AG20443 (cell line): ENCODE measurements at regions not wholly inside any gene's neighbourhood (a gene's known extent, or its start where the extent isn't known, plus 50 kb on each side); places are given as distances from the start of the nearest gene placed in this dataset.

Experiments
- DNase-seq: peaks from one replicate; pipeline ENCODE4 v3.0.0; 2012; ENCODE audit warnings: low spot score, mixed read lengths

DNA sequence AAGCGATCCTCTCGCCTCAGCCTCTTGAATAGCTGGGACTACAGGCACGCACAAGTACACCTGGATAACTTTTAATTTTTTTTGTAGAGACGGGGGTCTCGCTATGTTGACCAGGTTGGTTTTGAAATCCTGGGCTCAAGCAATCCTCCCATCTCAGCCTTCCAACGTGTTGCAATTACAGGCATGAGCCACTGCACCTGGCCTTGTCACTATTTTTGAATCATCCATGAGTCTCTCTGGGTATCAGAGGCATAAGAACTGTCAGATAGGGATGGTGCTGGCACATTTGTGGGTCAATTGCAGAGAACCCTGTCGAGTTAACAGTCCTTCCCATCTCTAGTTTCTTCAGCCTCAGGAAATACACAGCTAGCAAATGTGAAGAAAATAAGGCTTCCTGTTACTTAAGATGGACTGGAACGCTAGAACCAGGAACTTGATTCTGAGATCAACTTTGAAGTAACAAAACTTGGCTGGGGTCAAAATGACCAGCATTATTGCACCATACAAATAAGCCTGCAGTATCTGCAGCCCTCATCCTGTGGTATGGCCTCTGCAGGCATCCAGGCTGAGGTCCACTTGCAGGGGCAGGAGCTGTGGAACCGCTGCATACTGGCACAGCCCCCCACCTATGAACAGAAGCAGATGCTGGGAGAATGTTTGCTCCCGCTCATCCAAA, 124.3 kb upstream of the GADD45A start:
- peak; percentile 21 for DNase-seq

DNA sequence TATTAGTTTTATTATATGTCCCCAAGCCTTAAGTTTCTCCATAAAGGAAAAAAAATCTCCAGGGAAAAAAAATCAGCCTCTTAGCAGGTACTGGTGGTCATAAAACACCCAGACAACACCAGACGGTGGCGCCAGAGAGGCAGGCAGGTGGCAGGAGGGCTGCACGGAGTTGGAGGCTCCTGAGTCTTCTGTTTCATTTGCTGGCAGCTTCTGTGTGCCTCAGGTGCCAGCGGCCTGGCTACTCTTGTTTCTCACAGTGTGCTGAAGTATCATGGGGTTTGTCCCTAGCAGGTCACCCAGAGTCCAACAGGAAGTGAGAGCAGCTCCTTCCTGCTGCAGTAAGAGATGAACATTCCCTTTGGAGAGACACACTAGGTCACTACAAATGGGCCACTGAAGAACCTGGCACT, 123.3 kb upstream of the GADD45A start:
- DNase-seq, result peak; percentile 78

GRCh38 chr1:67563684-67564083, 121.3 kb upstream of the GADD45A start:
- no peak for DNase-seq

- DNase-seq, result peak; percentile 68
Observed at GRCh38 chr1:67564193-67564592, 120.8 kb upstream of the GADD45A start.

GRCh38 chr1:67566803-67567377, 118.1 kb upstream of the GADD45A start:
- no peak for DNase-seq

DNA sequence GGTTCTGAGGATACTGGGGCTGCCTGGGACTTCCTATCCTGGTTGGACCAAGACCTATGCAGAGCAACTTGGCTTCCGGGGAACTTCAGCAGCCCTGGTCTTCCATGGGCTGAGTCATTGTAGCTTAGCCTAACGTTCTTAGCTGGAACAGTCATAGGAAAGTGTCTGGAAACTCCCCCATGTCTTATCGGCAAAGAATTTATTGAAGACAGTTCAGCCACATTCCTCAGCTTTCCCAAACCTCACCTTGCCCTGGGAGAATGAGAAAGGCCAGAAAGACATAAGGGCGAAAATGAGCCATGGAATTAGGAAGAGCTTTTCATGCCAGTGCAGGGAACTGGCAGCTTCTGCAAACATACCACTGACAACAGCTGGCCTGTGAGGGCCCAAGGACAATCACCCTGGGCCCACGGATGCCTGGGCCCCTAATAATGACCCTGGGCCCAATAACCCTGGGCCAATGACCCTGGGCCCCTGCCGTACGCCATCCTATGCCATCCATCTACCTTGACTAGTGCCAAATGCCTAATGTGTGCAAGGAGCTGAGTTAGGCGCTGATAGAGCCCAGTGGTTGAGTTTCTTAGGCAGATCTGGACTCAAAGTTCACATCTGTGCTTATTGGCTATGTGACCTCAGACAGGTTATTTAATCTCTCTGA, 114.4 kb upstream of the GADD45A start:
- peak; percentile 86 for DNase-seq

GRCh38 chr1:67571406-67571805, 113.6 kb upstream of the GADD45A start:
- no peak for DNase-seq

DNA sequence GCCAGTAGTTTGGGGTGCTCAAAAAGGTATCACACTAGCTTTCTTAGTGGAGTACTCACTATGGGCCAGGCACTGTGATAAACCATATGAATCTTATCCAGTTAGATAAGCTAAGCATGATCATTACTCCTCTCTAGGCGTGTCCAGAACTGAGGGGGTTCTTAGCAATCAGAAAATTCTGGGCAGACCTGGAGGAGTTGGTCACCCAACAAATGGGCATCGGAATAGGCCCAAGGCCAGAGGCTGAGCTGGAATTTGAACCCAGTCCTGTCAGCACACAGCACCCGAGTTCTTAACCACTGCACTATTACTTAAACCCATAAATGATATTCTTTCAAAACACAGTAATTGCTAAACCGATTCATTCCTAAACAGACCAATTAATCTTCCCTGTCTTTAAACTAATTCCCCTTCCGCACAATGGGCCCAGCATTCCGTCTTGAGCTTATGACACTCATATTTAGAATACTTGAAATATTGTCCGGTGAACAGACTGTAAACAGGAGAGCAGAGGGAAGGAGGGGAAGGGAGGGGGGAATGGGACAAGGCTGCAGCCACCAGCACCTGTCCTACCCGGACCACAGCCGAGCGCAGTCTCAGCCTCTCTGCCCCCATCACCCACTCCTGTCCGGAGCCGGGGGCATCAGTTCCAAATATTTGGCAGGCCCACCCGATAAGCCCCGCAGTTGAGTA, 113.0 kb upstream of the GADD45A start:
- DNase-seq, result no peak

GRCh38 chr1:67572594-67573221, 112.3 kb upstream of the GADD45A start:
- no peak for DNase-seq

GRCh38 chr1:67573311-67573872, 111.6 kb upstream of the GADD45A start:
- no peak for DNase-seq

GRCh38 chr1:67574221-67574620, 110.8 kb upstream of the GADD45A start:
- no peak for DNase-seq

GRCh38 chr1:67575861-67576260, 109.1 kb upstream of the GADD45A start:
- peak; percentile 64 for DNase-seq

DNA sequence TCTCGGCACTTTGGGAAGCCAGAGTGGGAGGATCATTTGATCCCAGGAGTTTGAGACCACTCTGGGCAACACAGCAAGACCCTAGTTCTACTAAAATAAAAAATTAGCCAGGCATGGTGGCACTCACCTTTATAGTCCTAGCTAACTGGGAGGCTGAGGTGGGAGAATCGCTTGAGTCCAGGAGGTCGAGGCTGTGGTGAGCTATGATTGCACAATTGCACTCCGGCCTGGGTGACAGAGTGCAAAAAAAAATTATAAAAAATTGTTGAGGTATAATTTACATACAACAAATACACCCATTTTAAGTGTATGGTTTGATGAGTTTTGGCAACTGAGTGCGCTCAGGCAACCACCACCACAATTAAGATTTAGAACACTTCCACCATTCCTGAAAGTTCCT, 108.5 kb upstream of the GADD45A start:
- no peak for DNase-seq

DNA sequence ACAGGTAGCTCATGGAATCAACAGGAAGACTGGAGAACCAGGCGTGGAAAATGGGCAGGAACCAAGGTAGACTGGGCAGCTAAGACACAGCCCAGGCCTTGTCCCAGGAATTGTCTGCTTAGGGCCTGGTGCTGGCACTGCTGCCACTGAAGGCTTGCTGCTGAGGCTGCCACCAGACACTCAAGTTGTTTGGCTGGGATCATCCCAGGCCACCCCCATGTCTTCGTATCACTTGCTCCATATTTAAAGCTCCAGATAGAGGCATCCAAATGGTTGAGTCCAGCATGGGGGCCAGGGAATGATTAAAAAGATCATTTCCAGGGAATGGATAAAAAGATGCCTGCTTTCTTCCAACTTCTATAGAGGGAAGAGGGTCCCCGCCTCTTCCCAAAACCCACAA, 107.4 kb upstream of the GADD45A start:
- DNase-seq, result no peak

GRCh38 chr1:67578397-67579020, 106.5 kb upstream of the GADD45A start:
- no peak for DNase-seq

GRCh38 chr1:67579623-67580394, 105.2 kb upstream of the GADD45A start:
- DNase-seq, result no peak

GRCh38 chr1:67580691-67581403, 104.2 kb upstream of the GADD45A start:
- no peak for DNase-seq

GRCh38 chr1:67582625-67583461, 102.2 kb upstream of the GADD45A start:
- peak; percentile 31 for DNase-seq

GRCh38 chr1:67583462-67583950, 101.5 kb upstream of the GADD45A start:
- peak; percentile 63 for DNase-seq
